Gastrocnemius medialis (tissue), 4 donors: ENCODE measurements at regions not wholly inside any gene's neighbourhood (a gene's known extent, or its start where the extent isn't known, plus 50 kb on each side); places are given as distances from the start of the nearest gene placed in this dataset.
A peak's percentile ranks its signal among the peaks of the same experiment; 100 is the strongest.

ENCODE experiments used
- ATAC-seq, 2 donors: fragments of 150-250 bp; one replicate each; pipeline ENCODE4 v1.9.1; 2016
- DNase-seq, 2 donors: peaks; one replicate each; pipeline ENCODE4 v3.0.0-alpha.2; 2019
- H3K27ac ChIP-seq, 4 donors: fragments of 200-600 bp; sonication (generic); 1 replicate in 1 of 4; 2 replicates in 3 of 4; pipeline ENCODE4 v1.5.1; 2016 to 2018; ENCODE audit warnings: mild to moderate bottlenecking in 2 of 4, moderate library complexity in 1 of 4
- H3K27me3 ChIP-seq, 3 donors: fragments of 200-600 bp; sonication (generic) in 2 of 3; 1 replicate in 1 of 3; 2 replicates in 2 of 3; pipeline versions ENCODE4 v1.5.1 to v1.6.0; 2016 to 2019; ENCODE audit warnings: mild to moderate bottlenecking in 1 of 3, moderate library complexity in 1 of 3
- H3K36me3 ChIP-seq, 2 donors: fragments of 200-600 bp; sonication (generic) in 1 of 2; one replicate each; pipeline ENCODE4 v1.5.1; 2017 to 2018
- H3K4me1 ChIP-seq, 2 donors: fragments of 200-600 bp; sonication (generic) in 1 of 2; one replicate each; pipeline ENCODE4 v1.5.1; 2016 to 2017; ENCODE audit warnings: mild to moderate bottlenecking in 2 of 2
- H3K4me3 ChIP-seq, 4 donors: fragments of 200-600 bp; sonication (generic) in 3 of 4; 1 replicate in 1 of 4; 2 replicates in 3 of 4; pipeline ENCODE4 v1.5.1; 2016 to 2019; ENCODE audit warnings: mild to moderate bottlenecking in 2 of 4
- H3K9me3 ChIP-seq, 3 donors: fragments of 200-600 bp; sonication (generic) in 2 of 3; 1 replicate in 1 of 3; 2 replicates in 2 of 3; pipeline ENCODE4 v1.5.1; 2016 to 2019
- POLR2A ChIP-seq, 2 donors: fragments of 450-650 bp; IDR thresholded peaks; one replicate each; pipeline ENCODE4 v1.6.1; 2017; ENCODE audit warnings: antibody characterized with exemption in 2 of 2, mild to moderate bottlenecking in 2 of 2, moderate library complexity in 2 of 2
- in situ Hi-C, 4 donors: fragments of 200-750 bp; cut with MboI; loops; one replicate each; pipeline versions ENCODE4 v1.15.0 to v1.8.0; 2017; ENCODE audit warnings: low sequenced_read_pairs in 4 of 4
- intact Hi-C: fragments of 100-400 bp; cut with DNase I; formaldehyde crosslinking; loops from one replicate; pipeline ENCODE4 v1.15.1; 2023; ENCODE audit warnings: low total_unique reads
- TF ChIP-seq, protein P1 (sequence below), 5 experiments: fragments of 450-650 bp in 3 of 5; fragments of 200-600 bp in 2 of 5; sonication (generic) in 2 of 5; IDR thresholded peaks in 4 of 5; conservative IDR thresholded peaks in 1 of 5; 1 replicate in 4 of 5; 2 replicates in 1 of 5; pipeline ENCODE4 v1.5.1; 2016 to 2019; ENCODE audit warnings: antibody characterized with exemption in 5 of 5, mild to moderate bottlenecking in 3 of 5, moderate library complexity in 3 of 5

DNA sequence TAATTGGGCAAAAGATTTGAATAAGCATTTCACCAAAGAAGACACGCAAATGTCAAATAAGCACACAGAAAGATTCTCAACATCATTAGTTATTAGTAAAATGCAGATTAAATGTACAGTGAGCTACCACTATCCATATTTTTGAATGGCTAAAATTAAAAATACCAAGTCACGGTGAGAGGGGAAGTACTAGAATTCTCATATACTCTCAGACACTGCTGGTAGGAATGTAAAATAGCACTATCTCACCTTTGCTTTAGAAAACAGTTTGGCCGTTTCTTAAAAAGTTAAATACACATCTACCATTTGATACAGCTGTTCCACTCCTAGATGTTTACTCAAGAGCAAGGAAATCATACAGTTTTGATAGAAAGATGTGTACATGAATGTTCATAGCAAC lies 115.8 kb upstream of the CELF2 start:
- Histone ChIP-seq H3K36me3 (no peaks in the 10 kb centered on the region), H3K4me3 (no peak overlapping the region), H3K27ac (no peak overlapping the region), H3K9me3 (no peaks in the 10 kb centered on the region), H3K27me3 (no peaks in the 10 kb centered on the region), H3K4me1 (no peaks in the 10 kb centered on the region)
- in situ Hi-C loops = no loop called here
- DNase-seq (no peak), ATAC-seq (no peak)
- intact Hi-C loops = no loop called here
- no peak for TF ChIP-seq POLR2A (IDR thresholded peaks at IDR 0.05)
- TF ChIP-seq, protein P1, sequence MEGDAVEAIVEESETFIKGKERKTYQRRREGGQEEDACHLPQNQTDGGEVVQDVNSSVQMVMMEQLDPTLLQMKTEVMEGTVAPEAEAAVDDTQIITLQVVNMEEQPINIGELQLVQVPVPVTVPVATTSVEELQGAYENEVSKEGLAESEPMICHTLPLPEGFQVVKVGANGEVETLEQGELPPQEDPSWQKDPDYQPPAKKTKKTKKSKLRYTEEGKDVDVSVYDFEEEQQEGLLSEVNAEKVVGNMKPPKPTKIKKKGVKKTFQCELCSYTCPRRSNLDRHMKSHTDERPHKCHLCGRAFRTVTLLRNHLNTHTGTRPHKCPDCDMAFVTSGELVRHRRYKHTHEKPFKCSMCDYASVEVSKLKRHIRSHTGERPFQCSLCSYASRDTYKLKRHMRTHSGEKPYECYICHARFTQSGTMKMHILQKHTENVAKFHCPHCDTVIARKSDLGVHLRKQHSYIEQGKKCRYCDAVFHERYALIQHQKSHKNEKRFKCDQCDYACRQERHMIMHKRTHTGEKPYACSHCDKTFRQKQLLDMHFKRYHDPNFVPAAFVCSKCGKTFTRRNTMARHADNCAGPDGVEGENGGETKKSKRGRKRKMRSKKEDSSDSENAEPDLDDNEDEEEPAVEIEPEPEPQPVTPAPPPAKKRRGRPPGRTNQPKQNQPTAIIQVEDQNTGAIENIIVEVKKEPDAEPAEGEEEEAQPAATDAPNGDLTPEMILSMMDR (IDR thresholded peaks at IDR 0.05 in 4 of 5, conservative IDR thresholded peaks at IDR 0.05 in 1 of 5) = no peak

DNA sequence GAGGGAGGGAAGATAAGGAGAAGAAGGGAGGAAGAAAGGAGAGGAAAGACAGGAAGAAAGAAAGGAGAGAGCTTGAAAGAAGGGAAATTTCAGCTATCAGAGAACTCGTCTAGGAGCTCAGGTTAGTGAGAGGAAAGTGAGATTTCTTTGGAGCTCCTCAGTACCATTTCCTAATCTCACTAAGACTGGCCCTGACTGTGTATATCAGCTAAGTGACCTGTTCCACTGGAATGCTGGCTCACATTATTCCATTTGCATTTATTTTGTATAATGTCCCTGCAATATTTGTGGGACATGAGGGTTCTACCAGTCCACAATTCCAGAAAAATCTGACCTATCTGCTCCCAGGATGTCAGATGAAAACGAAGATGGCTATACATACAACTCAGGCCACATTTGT lies 114.7 kb upstream of the CELF2 start:
- intact Hi-C loops = no loop called here
- no peak overlapping the region for H3K4me3 ChIP-seq
- DNase-seq = no peak
- H3K27me3 ChIP-seq = no peaks in the 10 kb centered on the region
- H3K36me3 ChIP-seq = no peaks in the 10 kb centered on the region
- no peak for ATAC-seq
- H3K27ac ChIP-seq = no peak overlapping the region
- no peaks in the 10 kb centered on the region for H3K4me1 ChIP-seq
- H3K9me3 ChIP-seq = no peaks in the 10 kb centered on the region
- in situ Hi-C loops = no loop called here
- TF ChIP-seq POLR2A (IDR thresholded peaks at IDR 0.05) = no peak

DNA sequence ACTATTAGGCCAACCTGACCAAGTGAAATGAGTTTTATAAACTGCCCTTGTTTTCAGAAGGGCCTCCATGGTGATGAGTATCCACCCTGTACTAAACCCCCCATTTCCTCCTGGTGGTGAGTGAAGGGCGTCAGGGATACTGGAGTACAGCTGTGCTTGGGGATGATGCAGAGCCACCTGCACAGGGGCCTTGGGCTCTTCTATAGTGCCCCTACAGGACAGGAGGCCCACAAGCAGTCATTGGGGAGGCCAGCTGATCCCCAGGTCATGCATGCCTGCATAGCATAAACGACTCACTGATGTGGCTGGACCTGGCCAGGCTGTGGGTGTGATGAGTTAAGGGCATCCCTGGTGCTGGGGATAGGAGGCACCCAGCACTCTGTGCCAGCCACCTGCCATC lies 114.1 kb upstream of the CELF2 start:
- TF ChIP-seq, protein P1 (IDR thresholded peaks at IDR 0.05 in 4 of 5, conservative IDR thresholded peaks at IDR 0.05 in 1 of 5) = no peak
- TF ChIP-seq POLR2A (IDR thresholded peaks at IDR 0.05) = no peak
- Histone ChIP-seq H3K27me3 (no peaks in the 10 kb centered on the region), H3K27ac (no peak overlapping the region), H3K4me1 (no peaks in the 10 kb centered on the region), H3K4me3 (no peak overlapping the region), H3K9me3 (no peaks in the 10 kb centered on the region), H3K36me3 (no peaks in the 10 kb centered on the region)
- DNase-seq = no peak
- intact Hi-C loops (no loop called here), in situ Hi-C loops (no loop called here)
- ATAC-seq = no peak

DNA sequence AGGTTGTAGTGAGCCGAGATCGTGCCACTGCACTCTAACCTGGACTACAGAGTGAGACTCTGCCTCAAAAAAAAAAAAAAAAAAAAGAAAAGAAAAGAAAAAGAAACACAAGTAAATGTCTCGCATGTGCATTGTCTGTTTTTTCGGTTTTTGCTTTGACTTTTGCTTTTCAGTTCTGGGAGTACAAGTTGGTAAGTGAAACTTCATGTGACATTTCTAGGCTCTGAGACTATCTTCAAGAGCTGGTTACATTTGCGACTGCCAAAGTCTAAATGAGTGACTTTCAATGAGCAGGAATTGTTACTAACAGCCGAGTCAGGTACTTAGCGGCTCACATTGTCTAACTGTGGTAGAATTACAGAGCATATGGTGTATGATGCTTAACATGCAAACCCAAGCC lies 107.0 kb upstream of the CELF2 start:
- intact Hi-C loops (loop anchor here (1.0 to 5.0 kb wide), 2 partner anchors 19 to 127 kb away; no protein-coding TSS in a partner anchor), in situ Hi-C loops (no loop called here)
- H3K4me3 ChIP-seq = no peak overlapping the region
- ATAC-seq (no peak), DNase-seq (no peak)
- no peak for TF ChIP-seq POLR2A (IDR thresholded peaks at IDR 0.05)
- TF ChIP-seq, protein P1 (IDR thresholded peaks at IDR 0.05 in 4 of 5, conservative IDR thresholded peaks at IDR 0.05 in 1 of 5) = no peak
- peaks cover 17 to 36% of the 10 kb centered on the region in 2 donors for H3K4me1 ChIP-seq
- H3K27me3 ChIP-seq = no peaks in the 10 kb centered on the region
- peak overlapping the region in 2 of 4 donors; percentile 73 to 79 for H3K27ac ChIP-seq
- no peaks in the 10 kb centered on the region for H3K9me3 ChIP-seq
- no peaks in the 10 kb centered on the region for H3K36me3 ChIP-seq

DNA sequence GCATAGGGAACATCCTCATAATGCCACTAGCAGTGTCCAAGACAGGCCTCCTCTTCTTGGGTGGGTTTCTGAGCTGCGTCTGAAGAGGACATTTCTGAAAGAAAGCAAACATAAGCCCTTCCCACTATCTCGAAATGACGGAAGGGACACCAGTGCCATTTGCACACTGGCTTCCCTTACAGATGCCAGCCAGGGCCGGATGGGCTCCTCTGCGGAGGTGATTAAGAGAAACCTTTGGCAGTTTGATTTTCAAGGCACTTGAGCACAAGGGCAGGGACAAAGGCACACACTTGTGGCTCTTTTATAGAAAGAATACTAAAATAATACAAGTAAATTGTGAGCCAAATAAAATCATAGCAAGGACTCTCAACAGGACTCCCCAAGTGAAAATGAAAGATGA lies 106.6 kb upstream of the CELF2 start:
- Histone ChIP-seq H3K27me3 (no peaks in the 10 kb centered on the region), H3K9me3 (no peaks in the 10 kb centered on the region), H3K4me3 (peak overlapping the region in 3 of 4 donors; percentile 42 to 55 (median 43)), H3K36me3 (no peaks in the 10 kb centered on the region), H3K27ac (peak overlapping the region; percentile 73 to 79 (median 77)), H3K4me1 (peaks cover 17 to 36% of the 10 kb centered on the region in 2 donors)
- in situ Hi-C loops = no loop called here
- DNase-seq (no peak), ATAC-seq (no peak)
- intact Hi-C loops = loop anchor here (1.0 to 5.0 kb wide), 2 partner anchors 20 to 126 kb away; no protein-coding TSS in a partner anchor
- TF ChIP-seq, protein P1 (IDR thresholded peaks at IDR 0.05 in 4 of 5, conservative IDR thresholded peaks at IDR 0.05 in 1 of 5) = no peak
- TF ChIP-seq POLR2A (IDR thresholded peaks at IDR 0.05) = no peak
